Left colon (tissue), 2 donors: ENCODE measurements at regions not wholly inside any gene's neighbourhood (a gene's known extent, or its start where the extent isn't known, plus 50 kb on each side); places are given as distances from the start of the nearest gene placed in this dataset.
A peak's percentile ranks its signal among the peaks of the same experiment; 100 is the strongest.

Experiments used
- ATAC-seq: fragments of 200-7000 bp; cut with Tn5 transposase; one replicate; pipeline ENCODE4 v1.9.1; 2020; ENCODE audit warnings: mild to moderate bottlenecking, moderate library complexity
- DNase-seq, 2 donors: peaks; one replicate each; pipeline ENCODE4 v3.0.0-alpha.2; 2020
- intact Hi-C, 2 donors: fragments of 100-400 bp; cut with DNase I in 1 of 2; cut with micrococcal nuclease in 1 of 2; formaldehyde crosslinking; loops; one replicate each; pipeline versions ENCODE4 v1.11.2 to v1.14.0; 2022; cut with DNase I, micrococcal nuclease
- donor health status: DM: no; HTN: no; CAD: no.
- donor health status: DM: yes; HTN: yes; CAD: no.

GRCh38 chr10:118246332-118247295 lies 95.5 kb downstream of the FAM204A start:
- intact Hi-C loops, result no loop called here
- no peak for DNase-seq
- ATAC-seq, result no peak

- intact Hi-C loops, result no loop called here
- ATAC-seq (no peak), DNase-seq (no peak)
These were observed 98.2 kb downstream of the FAM204A start for GRCh38 chr10:118243907-118244306.

GRCh38 chr10:118241229-118242137 lies 100.6 kb downstream of the FAM204A start:
- DNase-seq (peak; percentile 37 to 84), ATAC-seq (peak; percentile 74)
- intact Hi-C loops, result loop anchor here in 1 of 2 donors (2.0 kb wide), 1 partner anchor 745 kb away; no protein-coding TSS in a partner anchor

GRCh38 chr10:118239236-118239630 lies 102.9 kb downstream of the FAM204A start:
- intact Hi-C loops, result no loop called here
- DNase-seq (no peak), ATAC-seq (no peak)

- no peak for ATAC-seq
- intact Hi-C loops, result no loop called here
- no peak for DNase-seq
These were observed 103.4 kb downstream of the FAM204A start for GRCh38 chr10:118238573-118239235.

GRCh38 chr10:118237930-118238329 lies 104.2 kb downstream of the FAM204A start:
- intact Hi-C loops, result no loop called here
- DNase-seq (no peak), ATAC-seq (no peak)

- no peak for ATAC-seq
- DNase-seq, result no peak
- intact Hi-C loops, result no loop called here
These were observed 107.4 kb downstream of the FAM204A start for GRCh38 chr10:118234683-118235082.

GRCh38 chr10:118220346-118220850 lies 121.7 kb downstream of the FAM204A start:
- ATAC-seq (no peak), DNase-seq (no peak)
- intact Hi-C loops, result no loop called here

- intact Hi-C loops, result no loop called here
- DNase-seq, result no peak
- no peak for ATAC-seq
These were observed 123.6 kb downstream of the FAM204A start for GRCh38 chr10:118218562-118218961.

- DNase-seq, result no peak
- ATAC-seq, result no peak
- intact Hi-C loops, result no loop called here
These were observed 125.5 kb downstream of the FAM204A start for GRCh38 chr10:118216571-118217170.

- intact Hi-C loops, result no loop called here
- ATAC-seq, result no peak
- DNase-seq, result no peak
These were observed 126.1 kb downstream of the FAM204A start for GRCh38 chr10:118216020-118216419.

GRCh38 chr10:118214776-118215175 lies 127.3 kb downstream of the FAM204A start:
- DNase-seq (no peak), ATAC-seq (no peak)
- intact Hi-C loops, result no loop called here

- DNase-seq, result no peak
- intact Hi-C loops, result no loop called here
- ATAC-seq, result peak; percentile 91
These were observed 128.7 kb downstream of the FAM204A start for GRCh38 chr10:118213436-118213835.

GRCh38 chr10:118210276-118210675 lies 131.8 kb downstream of the FAM204A start:
- intact Hi-C loops, result no loop called here
- ATAC-seq (no peak), DNase-seq (no peak)

GRCh38 chr10:118209215-118209614 lies 132.9 kb downstream of the FAM204A start:
- intact Hi-C loops, result no loop called here
- ATAC-seq (peak; percentile 33), DNase-seq (no peak)

GRCh38 chr10:118207470-118208007 lies 134.6 kb downstream of the FAM204A start:
- intact Hi-C loops, result no loop called here
- DNase-seq (peak; percentile 34 to 43), ATAC-seq (peak; percentile 75)

- ATAC-seq (no peak), DNase-seq (no peak)
- intact Hi-C loops, result no loop called here
These were observed 137.7 kb downstream of the FAM204A start for GRCh38 chr10:118204292-118204943.

GRCh38 chr10:118203461-118203860 lies 138.7 kb downstream of the FAM204A start:
- ATAC-seq (no peak), DNase-seq (no peak)
- intact Hi-C loops, result no loop called here
